Left ventricle myocardium inferior (tissue), 1 donor: ENCODE measurements at regions not wholly inside any gene's neighbourhood (a gene's known extent, or its start where the extent isn't known, plus 50 kb on each side); places are given as distances from the start of the nearest gene placed in this dataset.
A peak's percentile ranks its signal among the peaks of the same experiment; 100 is the strongest.

Experiments
- DNase-seq: peaks from one replicate; pipeline ENCODE4 v3.0.0-alpha.2; 2020
- H3K27ac ChIP-seq: fragments of 200-600 bp; replicated peaks from 2 replicates; pipeline ENCODE4 v1.8.0; 2021
- H3K27me3 ChIP-seq: fragments of 200-600 bp; 2 replicates; pipeline ENCODE4 v1.8.0; 2021; ENCODE audit warnings: low read depth
- H3K36me3 ChIP-seq: fragments of 200-600 bp; 2 replicates; pipeline ENCODE4 v1.8.0; 2021
- H3K4me1 ChIP-seq: fragments of 200-600 bp; 2 replicates; pipeline ENCODE4 v1.8.0; 2021
- H3K4me3 ChIP-seq: fragments of 200-600 bp; 2 replicates; pipeline ENCODE4 v1.8.0; 2021; ENCODE audit warnings: mild to moderate bottlenecking, moderate library complexity
- H3K9me3 ChIP-seq: fragments of 200-600 bp; replicated peaks from 2 replicates; pipeline ENCODE4 v1.8.0; 2021
- CTCF ChIP-seq: fragments of 200-600 bp; IDR thresholded peaks from 2 replicates; pipeline ENCODE4 v1.8.0; 2021; ENCODE audit warnings: antibody characterized with exemption, mild to moderate bottlenecking, borderline replicate concordance
- intact Hi-C: fragments of 100-400 bp; cut with micrococcal nuclease; formaldehyde crosslinking; loops from one replicate; pipeline ENCODE4 v1.11.0; 2022
- donor health status: DM: no; HTN: yes; CAD: no; lungs with severe emphysema.

- Histone ChIP-seq H3K4me3 (no peak overlapping the region), H3K36me3 (no peaks in the 10 kb centered on the region), H3K27ac (no peak overlapping the region), H3K4me1 (peaks cover 23% of the 10 kb centered on the region), H3K27me3 (peaks cover 10% of the 10 kb centered on the region), H3K9me3 (no peaks in the 10 kb centered on the region)
- no peak for TF ChIP-seq CTCF
- intact Hi-C loops = no loop called here
- DNase-seq = no peak
Measured at GRCh38 chr1:10852998-10853520, 56.6 kb upstream of the CASZ1 start.

- H3K27me3 ChIP-seq = peaks cover 10% of the 10 kb centered on the region
- intact Hi-C loops = no loop called here
- H3K36me3 ChIP-seq = no peaks in the 10 kb centered on the region
- no peak overlapping the region for H3K27ac ChIP-seq
- no peak overlapping the region for H3K4me3 ChIP-seq
- no peak for DNase-seq
- no peak for TF ChIP-seq CTCF
- H3K9me3 ChIP-seq = no peaks in the 10 kb centered on the region
- H3K4me1 ChIP-seq = peaks cover 28% of the 10 kb centered on the region
Measured at GRCh38 chr1:10853701-10854100, 57.3 kb upstream of the CASZ1 start.

- no peak overlapping the region for H3K4me3 ChIP-seq
- H3K27me3 ChIP-seq = peaks cover 6% of the 10 kb centered on the region
- H3K36me3 ChIP-seq = no peaks in the 10 kb centered on the region
- H3K4me1 ChIP-seq = peaks cover 28% of the 10 kb centered on the region
- H3K27ac ChIP-seq = no peak overlapping the region
- no peak for TF ChIP-seq CTCF
- H3K9me3 ChIP-seq = no peaks in the 10 kb centered on the region
- no peak for DNase-seq
- intact Hi-C loops = no loop called here
Measured at GRCh38 chr1:10854856-10855459, 58.5 kb upstream of the CASZ1 start.

GRCh38 chr1:10856176-10856683 lies 59.8 kb upstream of the CASZ1 start:
- H3K9me3 ChIP-seq = no peaks in the 10 kb centered on the region
- no peaks in the 10 kb centered on the region for H3K36me3 ChIP-seq
- no peak overlapping the region for H3K4me3 ChIP-seq
- no peak for TF ChIP-seq CTCF
- peaks cover 16% of the 10 kb centered on the region for H3K27me3 ChIP-seq
- peaks cover 39% of the 10 kb centered on the region for H3K4me1 ChIP-seq
- intact Hi-C loops = no loop called here
- no peak overlapping the region for H3K27ac ChIP-seq
- no peak for DNase-seq

- H3K4me1 ChIP-seq = peaks cover 40% of the 10 kb centered on the region
- TF ChIP-seq CTCF = no peak
- intact Hi-C loops = no loop called here
- peaks cover 24% of the 10 kb centered on the region for H3K27me3 ChIP-seq
- peak overlapping the region; percentile 81 for H3K27ac ChIP-seq
- no peaks in the 10 kb centered on the region for H3K9me3 ChIP-seq
- no peak overlapping the region for H3K4me3 ChIP-seq
- no peaks in the 10 kb centered on the region for H3K36me3 ChIP-seq
- no peak for DNase-seq
Measured at GRCh38 chr1:10856863-10857598, 60.6 kb upstream of the CASZ1 start.
